Choroid plexus epithelial cell (primary cell): ENCODE measurements at regions not wholly inside any gene's neighbourhood (a gene's known extent, or its start where the extent isn't known, plus 50 kb on each side); places are given as distances from the start of the nearest gene placed in this dataset.

Experiments
- DNase-seq: peaks from one replicate; pipeline ENCODE4 v3.0.0-alpha.2; 2010; ENCODE audit warnings: low read depth
- H3K4me3 ChIP-seq: 2 replicates; pipeline ENCODE4 v1.5.1; 2011; ENCODE audit warnings: low read depth, mild to moderate bottlenecking, control low read depth, low read length, moderate library complexity
- CTCF ChIP-seq: conservative IDR thresholded peaks from 2 replicates; pipeline ENCODE4 v1.5.1; 2011; ENCODE audit warnings: low read depth, mild to moderate bottlenecking, control low read depth, inconsistent platforms, low read length, moderate library complexity

DNA sequence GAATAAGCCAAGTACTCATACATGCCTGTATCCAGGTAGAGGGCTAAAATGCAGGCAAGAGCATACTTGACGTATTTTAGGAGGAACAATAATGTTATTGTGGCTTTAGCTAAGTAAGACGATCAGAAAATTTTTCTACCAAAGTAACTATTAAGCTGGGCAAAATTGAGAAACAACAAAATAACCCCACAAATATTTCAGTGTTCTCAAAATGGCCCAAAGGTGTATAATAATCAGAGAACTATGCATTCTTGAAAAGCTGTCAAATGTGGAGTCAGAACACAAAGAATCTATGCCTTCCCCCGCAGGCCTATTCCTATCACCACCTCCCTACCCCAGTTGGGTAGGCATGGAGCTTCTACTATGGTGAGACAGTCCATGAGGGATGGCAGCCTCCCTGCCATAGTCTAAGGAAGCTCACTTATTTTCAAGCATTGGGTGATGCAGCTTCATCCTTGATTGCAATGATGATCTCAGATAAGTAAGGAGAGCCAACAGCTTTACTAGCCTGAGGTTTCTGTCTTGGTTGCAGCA lies 1132.5 kb upstream of the SPRY2 start:
- TF ChIP-seq CTCF: no peak
- H3K4me3 ChIP-seq: no peak overlapping the region
- no peak for DNase-seq

DNA sequence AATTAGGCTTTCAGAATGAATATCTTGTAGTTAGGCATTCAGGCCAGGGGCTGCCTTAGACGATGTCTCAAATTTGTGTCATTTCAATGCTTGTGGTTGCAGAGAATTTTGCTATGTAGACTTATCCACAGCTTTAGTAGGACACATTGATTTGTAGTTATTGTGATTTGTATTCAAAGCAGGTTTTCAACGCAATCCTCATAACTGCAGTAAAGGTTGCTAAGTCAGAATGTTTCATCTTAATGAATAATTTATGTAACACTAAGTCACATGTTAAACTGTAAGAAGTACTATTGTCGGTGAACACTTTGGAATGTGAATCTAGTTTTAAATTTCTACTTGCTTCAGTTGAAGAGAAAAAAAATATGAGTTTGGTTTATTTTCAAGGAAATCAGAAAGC lies 1117.2 kb upstream of the SPRY2 start:
- TF ChIP-seq CTCF: no peak
- no peak overlapping the region for H3K4me3 ChIP-seq
- DNase-seq: no peak

GRCh38 chr13:81446441-81446840 lies 1105.5 kb upstream of the SPRY2 start:
- no peak overlapping the region for H3K4me3 ChIP-seq
- TF ChIP-seq CTCF: no peak
- DNase-seq: no peak

- DNase-seq: no peak
- H3K4me3 ChIP-seq: no peak overlapping the region
- no peak for TF ChIP-seq CTCF
Measured at GRCh38 chr13:81442904-81443303, 1102.0 kb upstream of the SPRY2 start.

GRCh38 chr13:81425286-81425685 lies 1084.4 kb upstream of the SPRY2 start:
- TF ChIP-seq CTCF: no peak
- DNase-seq: no peak
- no peak overlapping the region for H3K4me3 ChIP-seq

GRCh38 chr13:81409284-81409683 lies 1068.4 kb upstream of the SPRY2 start:
- no peak overlapping the region for H3K4me3 ChIP-seq
- TF ChIP-seq CTCF: no peak
- no peak for DNase-seq

- H3K4me3 ChIP-seq: no peak overlapping the region
- no peak for DNase-seq
- no peak for TF ChIP-seq CTCF
Measured at GRCh38 chr13:81408647-81409046, 1067.7 kb upstream of the SPRY2 start.
